ENCODE measurements at regions not wholly inside any gene's neighbourhood (a gene's known extent, or its start where the extent isn't known, plus 50 kb on each side); places are given as distances from the start of the nearest gene placed in this dataset.

DNA sequence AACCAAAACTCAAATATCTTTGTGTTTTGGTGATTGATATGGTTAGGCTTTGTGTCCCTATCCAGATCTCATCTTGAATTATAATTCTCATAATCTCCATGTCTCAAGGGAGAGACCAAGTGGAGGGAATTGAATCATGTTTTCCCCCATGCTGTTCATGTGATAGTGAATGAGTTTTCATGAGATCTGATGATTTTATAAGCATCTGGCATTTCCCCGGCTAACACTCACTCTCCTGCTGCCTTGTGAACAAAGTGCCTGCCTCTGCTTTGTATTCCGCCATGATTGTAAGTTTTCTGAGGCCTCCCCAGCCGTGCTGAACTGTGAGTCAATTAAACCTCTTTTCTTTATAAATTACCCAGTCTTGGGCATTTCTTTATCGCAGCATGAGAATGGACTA lies 419.5 kb downstream of the SH2D4B start:
- no TSS peak for BruUV-seq (replicated peaks)
- intact Hi-C loops (cut with micrococcal nuclease; ENCODE audit: unreplicated experiment) (no loop called here), in situ Hi-C loops (cut with HindIII; ENCODE audit: low pct_unique_long_range_greater_than_20kb, low sequenced_read_pairs) (no loop called here)
- POLR2A ChIA-PET = no interaction called here
- no peaks in the 10 kb centered on the region for H3K36me3 ChIP-seq (ENCODE audit: control insufficient read depth, insufficient read depth, low read length)
- CTCF ChIA-PET = no interaction called here
- H3K27me3 ChIP-seq (ENCODE audit: control insufficient read depth, insufficient read depth, low read length) = no peaks in the 10 kb centered on the region
- no peaks in the 10 kb centered on the region for H3K9me3 ChIP-seq (ENCODE audit: control insufficient read depth, insufficient read depth, low read depth, low read length)
- H3K4me1 ChIP-seq (ENCODE audit: control insufficient read depth, insufficient read depth, low read length) = no peaks in the 10 kb centered on the region
- DNase-seq (ENCODE audit: low read depth, low spot score) = no peak
- no peak for ATAC-seq
- no peak overlapping the region for H3K4me3 ChIP-seq (ENCODE audit: low read depth in 2 of 2, low read length in 2 of 2)
- TF ChIP-seq SIN3A (IDR thresholded peaks at IDR 0.05; ENCODE audit: borderline replicate concordance, insufficient read depth, low read depth, low read length) = no peak
- TF ChIP-seq POLR2AphosphoS5 (IDR thresholded peaks at IDR 0.05; ENCODE audit: low read depth, low read length) = no peak
- no peak overlapping the region for H3K27ac ChIP-seq (ENCODE audit: low read length)

GRCh38 chr10:80964179-80964578 lies 426.5 kb downstream of the SH2D4B start:
- Histone ChIP-seq H3K4me3 (ENCODE audit: low read depth in 2 of 2, low read length in 2 of 2) (no peak overlapping the region), H3K36me3 (ENCODE audit: control insufficient read depth, insufficient read depth, low read length) (no peaks in the 10 kb centered on the region), H3K27me3 (ENCODE audit: control insufficient read depth, insufficient read depth, low read length) (no peaks in the 10 kb centered on the region), H3K27ac (ENCODE audit: low read length) (no peak overlapping the region), H3K4me1 (ENCODE audit: control insufficient read depth, insufficient read depth, low read length) (no peaks in the 10 kb centered on the region), H3K9me3 (ENCODE audit: control insufficient read depth, insufficient read depth, low read depth, low read length) (no peaks in the 10 kb centered on the region; the same call in 1 of the 2 replicates)
- ChIA-PET CTCF (no interaction called here), POLR2A (no interaction called here)
- in situ Hi-C loops (cut with HindIII; ENCODE audit: low pct_unique_long_range_greater_than_20kb, low sequenced_read_pairs) = no loop called here
- intact Hi-C loops (cut with micrococcal nuclease; ENCODE audit: unreplicated experiment) = no loop called here
- ATAC-seq = no peak
- DNase-seq (ENCODE audit: low read depth, low spot score) = no peak
- BruUV-seq (replicated peaks) = no TSS peak
- TF ChIP-seq TCF7L2 (IDR thresholded peaks at IDR 0.05; ENCODE audit: low read depth, low read length) = no peak
- TF ChIP-seq, protein P1, sequence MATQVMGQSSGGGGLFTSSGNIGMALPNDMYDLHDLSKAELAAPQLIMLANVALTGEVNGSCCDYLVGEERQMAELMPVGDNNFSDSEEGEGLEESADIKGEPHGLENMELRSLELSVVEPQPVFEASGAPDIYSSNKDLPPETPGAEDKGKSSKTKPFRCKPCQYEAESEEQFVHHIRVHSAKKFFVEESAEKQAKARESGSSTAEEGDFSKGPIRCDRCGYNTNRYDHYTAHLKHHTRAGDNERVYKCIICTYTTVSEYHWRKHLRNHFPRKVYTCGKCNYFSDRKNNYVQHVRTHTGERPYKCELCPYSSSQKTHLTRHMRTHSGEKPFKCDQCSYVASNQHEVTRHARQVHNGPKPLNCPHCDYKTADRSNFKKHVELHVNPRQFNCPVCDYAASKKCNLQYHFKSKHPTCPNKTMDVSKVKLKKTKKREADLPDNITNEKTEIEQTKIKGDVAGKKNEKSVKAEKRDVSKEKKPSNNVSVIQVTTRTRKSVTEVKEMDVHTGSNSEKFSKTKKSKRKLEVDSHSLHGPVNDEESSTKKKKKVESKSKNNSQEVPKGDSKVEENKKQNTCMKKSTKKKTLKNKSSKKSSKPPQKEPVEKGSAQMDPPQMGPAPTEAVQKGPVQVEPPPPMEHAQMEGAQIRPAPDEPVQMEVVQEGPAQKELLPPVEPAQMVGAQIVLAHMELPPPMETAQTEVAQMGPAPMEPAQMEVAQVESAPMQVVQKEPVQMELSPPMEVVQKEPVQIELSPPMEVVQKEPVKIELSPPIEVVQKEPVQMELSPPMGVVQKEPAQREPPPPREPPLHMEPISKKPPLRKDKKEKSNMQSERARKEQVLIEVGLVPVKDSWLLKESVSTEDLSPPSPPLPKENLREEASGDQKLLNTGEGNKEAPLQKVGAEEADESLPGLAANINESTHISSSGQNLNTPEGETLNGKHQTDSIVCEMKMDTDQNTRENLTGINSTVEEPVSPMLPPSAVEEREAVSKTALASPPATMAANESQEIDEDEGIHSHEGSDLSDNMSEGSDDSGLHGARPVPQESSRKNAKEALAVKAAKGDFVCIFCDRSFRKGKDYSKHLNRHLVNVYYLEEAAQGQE (IDR thresholded peaks at IDR 0.05; ENCODE audit: insufficient read depth in 1 of 2, low read depth in 2 of 2, low read length in 1 of 2) = no peak
- TF ChIP-seq POLR2AphosphoS5 (IDR thresholded peaks at IDR 0.05; ENCODE audit: low read depth, low read length) = no peak
- no peak for TF ChIP-seq SIN3A (IDR thresholded peaks at IDR 0.05; ENCODE audit: borderline replicate concordance, insufficient read depth, low read depth, low read length)
- no peak for TF ChIP-seq CTCF (IDR thresholded peaks at IDR 0.05)

DNA sequence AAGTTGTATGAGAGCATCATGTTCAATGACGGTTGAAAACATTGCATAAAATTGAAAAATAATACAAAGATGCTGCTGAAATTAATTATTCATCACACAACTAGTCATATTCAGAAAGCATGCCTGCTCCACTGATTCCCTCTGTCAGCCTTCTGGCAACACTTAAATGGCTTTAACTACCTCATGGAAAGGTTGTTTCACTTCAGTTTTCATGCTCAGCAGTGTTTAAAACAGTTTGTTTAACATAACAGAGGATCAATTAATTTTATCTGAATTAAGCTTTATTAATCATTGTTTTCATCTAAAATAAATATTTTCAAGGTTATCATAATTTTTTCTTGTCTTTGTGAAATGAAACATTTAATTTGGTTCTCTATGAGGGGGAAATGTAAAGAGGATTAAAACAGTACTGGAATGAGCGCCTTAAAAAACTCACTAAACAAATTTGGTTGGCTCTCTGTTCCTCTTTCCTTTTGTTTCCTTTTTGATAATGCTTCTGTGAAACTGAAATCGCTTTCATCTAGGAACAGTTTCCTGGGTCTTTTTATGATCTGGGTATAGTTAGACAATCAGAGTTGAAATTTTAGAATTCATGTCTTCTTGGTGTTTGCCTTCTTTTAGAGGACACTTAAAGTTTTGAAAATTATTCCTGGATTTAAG lies 427.4 kb downstream of the SH2D4B start:
- DNase-seq (ENCODE audit: low read depth, low spot score) = no peak
- Histone ChIP-seq H3K9me3 (ENCODE audit: control insufficient read depth, insufficient read depth, low read depth, low read length) (no peaks in the 10 kb centered on the region; the same call in 1 of the 2 replicates), H3K36me3 (ENCODE audit: control insufficient read depth, insufficient read depth, low read length) (no peaks in the 10 kb centered on the region), H3K27ac (ENCODE audit: low read length) (no peak overlapping the region), H3K4me1 (ENCODE audit: control insufficient read depth, insufficient read depth, low read length) (no peaks in the 10 kb centered on the region), H3K27me3 (ENCODE audit: control insufficient read depth, insufficient read depth, low read length) (no peaks in the 10 kb centered on the region), H3K4me3 (ENCODE audit: low read depth in 2 of 2, low read length in 2 of 2) (no peak overlapping the region)
- BruUV-seq (replicated peaks) = no TSS peak
- intact Hi-C loops (cut with micrococcal nuclease; ENCODE audit: unreplicated experiment) = no loop called here
- in situ Hi-C loops (cut with HindIII; ENCODE audit: low pct_unique_long_range_greater_than_20kb, low sequenced_read_pairs) = no loop called here
- ATAC-seq = no peak
- ChIA-PET CTCF (no interaction called here), POLR2A (no interaction called here)
- TF ChIP-seq SIN3A (IDR thresholded peaks at IDR 0.05; ENCODE audit: borderline replicate concordance, insufficient read depth, low read depth, low read length) = no peak
- no peak for TF ChIP-seq POLR2AphosphoS5 (IDR thresholded peaks at IDR 0.05; ENCODE audit: low read depth, low read length)

Data from Panc1 (cell line).